ENCODE measurements at regions not wholly inside any gene's neighbourhood (a gene's known extent, or its start where the extent isn't known, plus 50 kb on each side); places are given as distances from the start of the nearest gene placed in this dataset. TPM values are rescaled to one million over a fixed set of nuclear protein-coding genes. Genes with fewer than 3 reads are reported as not detected.

- DNase-seq (ENCODE audit: extremely low spot score), result no peak
- Histone ChIP-seq H3K36me3 (ENCODE audit: insufficient read depth) (no peaks in the 10 kb centered on the region), H3K4me1 (ENCODE audit: insufficient read depth) (no peaks in the 10 kb centered on the region), H3K4me3 (ENCODE audit: low read depth, low read length) (no peak overlapping the region), H3K27ac (ENCODE audit: low read depth) (no peak overlapping the region)
- 84% methylated on average over 2 of the region's 2 CpGs for WGBS
Measured at GRCh38 chr7:34596887-34597286, 61.1 kb upstream of the NPSR1 start.

- Histone ChIP-seq H3K27ac (ENCODE audit: low read depth) (no peak overlapping the region), H3K4me1 (ENCODE audit: insufficient read depth) (no peaks in the 10 kb centered on the region), H3K4me3 (ENCODE audit: low read depth, low read length) (no peak overlapping the region), H3K36me3 (ENCODE audit: insufficient read depth) (no peaks in the 10 kb centered on the region)
- 66% methylated on average over 3 of the region's 3 CpGs for WGBS
- no peak for DNase-seq (ENCODE audit: extremely low spot score)
Measured at GRCh38 chr7:34603711-34604444, 54.1 kb upstream of the NPSR1 start.

Small RNAs in the stretch of these regions (small RNA-seq; reads per million reads assigned to genes)
- not detected for gene RNU6-438P
